IMR-90 (cell line): ENCODE measurements at regions not wholly inside any gene's neighbourhood (a gene's known extent, or its start where the extent isn't known, plus 50 kb on each side); places are given as distances from the start of the nearest gene placed in this dataset.

Experiments
- ATAC-seq: fragments of 200-7000 bp; cut with Tn5 transposase; 2 replicates; pipeline ENCODE4 v1.9.1; 2020; ENCODE audit warnings: low read depth, mild to moderate bottlenecking, moderate library complexity
- BruUV-seq: library from RNA; stranded (reverse); fragments of 400-500 nt; replicated peaks from 2 replicates; lab custom pipeline; 2021; lab: Mats Ljungman, UMichigan
- CTCF ChIA-PET: fragments of 300-600 bp; formaldehyde crosslinking; extraction: SDS; loops from one replicate; lab custom pipeline; 2021; ENCODE audit warnings: antibody characterized with exemption; lab: Yijun Ruan, JAX
- POLR2A ChIA-PET: fragments of 300-600 bp; sonication (Branson Sonifier 250); formaldehyde crosslinking; loops from one replicate; lab custom pipeline; 2022; ENCODE audit warnings: antibody characterized with exemption; ENCODE audit not compliant: unreplicated experiment; lab: Charles Lee
- DNase-seq: peaks from one replicate; pipeline ENCODE4 v3.0.0; 2013
- H2AFZ ChIP-seq: replicated peaks from 2 replicates; pipeline ENCODE3; 2013; ENCODE audit warnings: low read length, mild to moderate bottlenecking; ENCODE audit not compliant: poor library complexity
- H2AK5ac ChIP-seq: 2 replicates; pipeline ENCODE4 v1.6.1; 2013; ENCODE audit warnings: low read depth, low read length, inconsistent platforms
- H2AK9ac ChIP-seq: replicated peaks from 2 replicates; pipeline ENCODE3; 2013; ENCODE audit warnings: mild to moderate bottlenecking, low read depth, low read length, moderate library complexity; ENCODE audit not compliant: poor library complexity
- H2BK120ac ChIP-seq: 2 replicates; pipeline ENCODE4 v1.6.1; 2013; ENCODE audit warnings: low read depth, low read length, inconsistent platforms
- H2BK15ac ChIP-seq: 3 replicates; pipeline ENCODE4 v1.6.1; 2013; ENCODE audit warnings: low read depth, low read length, inconsistent platforms
- H2BK20ac ChIP-seq: 2 replicates; pipeline ENCODE4 v1.6.1; 2013; ENCODE audit warnings: low read depth, mild to moderate bottlenecking, inconsistent platforms, low read length, moderate library complexity
- H2BK5ac ChIP-seq: 2 replicates; pipeline ENCODE4 v1.6.1; 2013; ENCODE audit warnings: mild to moderate bottlenecking, low read depth, low read length, inconsistent platforms; ENCODE audit not compliant: poor library complexity, severe bottlenecking
- H3K14ac ChIP-seq: replicated peaks from 2 replicates; pipeline ENCODE4 v1.6.1; 2013; ENCODE audit warnings: low read depth, low read length, inconsistent platforms
- H3K18ac ChIP-seq: 2 replicates; pipeline ENCODE4 v1.6.1; 2013; ENCODE audit warnings: low read depth, low read length, control low read depth
- H3K23ac ChIP-seq: 2 replicates; pipeline ENCODE4 v1.6.1; 2013; ENCODE audit warnings: low read depth, low read length, inconsistent platforms
- H3K27ac ChIP-seq: 2 replicates; pipeline ENCODE4 v1.5.1; 2013; ENCODE audit warnings: mild to moderate bottlenecking, control low read depth, low read length; ENCODE audit not compliant: insufficient read depth
- H3K27me3 ChIP-seq: 2 replicates; pipeline ENCODE4 v1.6.1; 2013; ENCODE audit warnings: low read length; ENCODE audit not compliant: control insufficient read depth, insufficient read depth
- H3K36me3 ChIP-seq: 2 replicates; pipeline ENCODE4 v1.6.1; 2013; ENCODE audit warnings: low read length, mixed read lengths; ENCODE audit not compliant: control insufficient read depth, insufficient read depth
- H3K4ac ChIP-seq: 2 replicates; pipeline ENCODE4 v1.6.1; 2013; ENCODE audit warnings: low read depth, low read length, inconsistent platforms
- H3K4me1 ChIP-seq: 2 replicates; pipeline ENCODE4 v1.6.1; 2013; ENCODE audit warnings: low read length, mixed read lengths; ENCODE audit not compliant: control insufficient read depth, insufficient read depth
- H3K4me2 ChIP-seq: 2 replicates; pipeline ENCODE4 v1.6.1; 2013; ENCODE audit warnings: low read depth, mild to moderate bottlenecking, control low read depth, low read length, moderate library complexity
- H3K4me3 ChIP-seq: 2 replicates; pipeline ENCODE4 v1.5.1; 2013; ENCODE audit warnings: low read depth, mild to moderate bottlenecking, control low read depth, low read length, moderate library complexity; ENCODE audit not compliant: insufficient read depth
- H3K56ac ChIP-seq: 2 replicates; pipeline ENCODE4 v1.6.1; 2013; ENCODE audit warnings: low read length, inconsistent platforms; ENCODE audit not compliant: insufficient read depth; ENCODE audit errors: extremely low read depth
- H3K79me1 ChIP-seq, 2 experiments: 2 replicates each; pipeline ENCODE4 v1.6.1; 2013; ENCODE audit warnings: low read length in 2 of 2, inconsistent platforms in 1 of 2, low read depth in 1 of 2
- H3K9ac ChIP-seq: 2 replicates; pipeline ENCODE4 v1.6.1; 2013; ENCODE audit warnings: low read depth, low read length, control low read depth
- H3K9me1 ChIP-seq: 2 replicates; pipeline ENCODE4 v1.6.1; 2013; ENCODE audit warnings: low read length, inconsistent platforms; ENCODE audit not compliant: insufficient read depth
- H3K9me3 ChIP-seq: 2 replicates; pipeline ENCODE4 v1.6.1; 2013; ENCODE audit warnings: low read length; ENCODE audit not compliant: control insufficient read depth, insufficient read depth
- H4K20me1 ChIP-seq: 2 replicates; pipeline ENCODE4 v1.6.1; 2013; ENCODE audit warnings: low read length, inconsistent platforms; ENCODE audit not compliant: insufficient read depth
- H4K5ac ChIP-seq: 2 replicates; pipeline ENCODE4 v1.6.1; 2013; ENCODE audit warnings: mild to moderate bottlenecking, low read depth, low read length, control low read depth
- H4K8ac ChIP-seq, 2 experiments: 2 replicates each; pipeline ENCODE4 v1.6.1; 2013; ENCODE audit warnings: low read depth in 2 of 2, low read length in 2 of 2, control low read depth in 1 of 2, inconsistent platforms in 1 of 2
- H4K91ac ChIP-seq: 2 replicates; pipeline ENCODE4 v1.6.1; 2013; ENCODE audit warnings: low read depth, low read length, inconsistent platforms; ENCODE audit not compliant: insufficient read depth
- BHLHE40 ChIP-seq: fragments of 150-350 bp; IDR thresholded peaks from 2 replicates; pipeline ENCODE4 v1.6.1; 2016; ENCODE audit warnings: mild to moderate bottlenecking, low read depth, low read length
- CEBPB ChIP-seq: IDR thresholded peaks from 2 replicates; pipeline ENCODE4 v1.6.1; 2012; ENCODE audit warnings: low read depth, low read length, improper control_type of control experiment
- CHD1 ChIP-seq: IDR thresholded peaks from 2 replicates; pipeline ENCODE4 v1.6.1; 2012; ENCODE audit warnings: low read depth, low read length, improper control_type of control experiment
- FOS ChIP-seq: fragments of 150-350 bp; IDR thresholded peaks from 2 replicates; pipeline ENCODE4 v1.6.1; 2016; ENCODE audit warnings: low read depth, low read length
- MAFK ChIP-seq: IDR thresholded peaks from 2 replicates; pipeline ENCODE4 v1.6.1; 2012; ENCODE audit warnings: low read depth, low read length, improper control_type of control experiment
- MAZ ChIP-seq: IDR thresholded peaks from 2 replicates; pipeline ENCODE4 v1.6.1; 2012; ENCODE audit warnings: low read depth, mild to moderate bottlenecking, low read length, improper control_type of control experiment, moderate library complexity, borderline replicate concordance
- MXI1 ChIP-seq: IDR thresholded peaks from 2 replicates; pipeline ENCODE4 v1.6.1; 2012; ENCODE audit warnings: low read depth, mild to moderate bottlenecking, low read length, moderate library complexity, borderline replicate concordance
- NFE2L2 ChIP-seq: fragments of 150-350 bp; IDR thresholded peaks from 2 replicates; pipeline ENCODE4 v1.6.1; 2016; ENCODE audit warnings: low read depth, mild to moderate bottlenecking, low read length
- POLR2A ChIP-seq: IDR thresholded peaks from 2 replicates; pipeline ENCODE4 v1.6.1; 2012; ENCODE audit warnings: mild to moderate bottlenecking, low read depth, low read length
- RAD21 ChIP-seq: IDR thresholded peaks from 2 replicates; pipeline ENCODE4 v1.6.1; 2012; ENCODE audit warnings: low read length, improper control_type of control experiment
- RCOR1 ChIP-seq: IDR thresholded peaks from 2 replicates; pipeline ENCODE4 v1.6.1; 2012; ENCODE audit warnings: mild to moderate bottlenecking, low read length, improper control_type of control experiment; ENCODE audit not compliant: insufficient replicate concordance
- RFX5 ChIP-seq: IDR thresholded peaks from 2 replicates; pipeline ENCODE4 v1.8.0; 2012; ENCODE audit warnings: low read depth, mild to moderate bottlenecking, low read length, moderate library complexity
- SMC3 ChIP-seq: fragments of 150-350 bp; IDR thresholded peaks from 2 replicates; pipeline ENCODE4 v1.6.1; 2016; ENCODE audit warnings: low read depth, mild to moderate bottlenecking, antibody characterized with exemption, low read length, moderate library complexity
- WGBS, 2 experiments: methylation state at CpG; one replicate each; pipeline versions ENCODE4 v1.1.5 to v1.1.7; 2013; ENCODE audit warnings: missing lambda C conversion rate in 2 of 2; ENCODE audit not compliant: insufficient read length in 1 of 2; ENCODE audit errors: extremely low coverage in 2 of 2; 5-methylcytosine and 5-hydroxymethylcytosine counted together
- dilution Hi-C: fragments of 300-500 bp; cut with HindIII; formaldehyde crosslinking; loops from one replicate; pipeline ENCODE4 v1.14.3; 2018; ENCODE audit warnings: low sequenced_read_pairs; ENCODE audit not compliant: unreplicated experiment
- in situ Hi-C: fragments of 300-500 bp; cut with MboI; formaldehyde crosslinking; loops from 3 replicates; pipeline ENCODE4 v1.14.3; 2019; ENCODE audit warnings: low sequenced_read_pairs, inconsistent platforms, mixed read lengths
- intact Hi-C: fragments of 100-400 bp; cut with micrococcal nuclease; formaldehyde crosslinking; loops from 2 replicates; pipeline ENCODE4 v1.10.0; 2022
- TF ChIP-seq, protein P1 (sequence below): conservative IDR thresholded peaks from 2 replicates; pipeline ENCODE4 v1.5.1; 2012; ENCODE audit warnings: mild to moderate bottlenecking, low read depth, low read length, improper control_type of control experiment
- TF ChIP-seq, protein P2 (sequence below): fragments of 150-350 bp; IDR thresholded peaks from 2 replicates; pipeline ENCODE4 v1.6.1; 2016; ENCODE audit warnings: low read depth, mild to moderate bottlenecking, low read length, moderate library complexity, borderline replicate concordance
- TF ChIP-seq, protein P3 (sequence below): fragments of 150-350 bp; IDR thresholded peaks from 2 replicates; pipeline ENCODE4 v1.6.1; 2017; ENCODE audit warnings: mild to moderate bottlenecking, antibody characterized with exemption, low read length, low read depth

DNA sequence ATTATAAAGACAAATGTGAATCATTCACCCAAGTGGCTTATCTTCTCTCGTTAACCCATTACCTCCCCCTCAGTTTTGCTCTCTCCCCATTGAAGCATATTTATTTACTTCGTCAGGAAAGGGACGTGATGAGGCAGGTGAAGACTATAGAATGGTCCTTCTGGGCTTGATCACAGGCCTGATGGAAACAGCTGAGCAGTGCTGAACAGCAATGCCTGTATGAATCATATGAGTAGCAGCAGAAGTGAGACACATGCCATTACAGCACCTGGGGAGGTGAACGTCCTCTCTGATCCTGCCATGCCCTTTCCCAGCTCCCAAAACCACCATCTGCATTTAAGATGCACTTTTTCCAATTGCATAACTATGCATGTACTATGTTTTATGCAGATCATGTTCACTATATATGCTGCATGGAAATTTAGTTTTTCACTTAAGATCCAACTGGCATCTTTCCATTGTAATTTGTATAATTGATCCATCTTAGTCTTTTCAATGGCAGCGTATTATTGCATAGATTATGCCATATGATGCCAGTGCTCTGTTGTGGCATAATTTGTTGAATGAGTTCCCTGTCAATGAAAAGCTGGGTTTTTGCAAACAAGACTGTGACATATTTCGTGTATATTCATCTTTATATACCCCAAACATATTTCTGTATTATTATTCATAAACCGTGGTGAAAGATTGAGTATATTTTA is 105.3 kb downstream of the CXCL12 start:
- BruUV-seq = no TSS peak
- H3K4me2 ChIP-seq = no peak overlapping the region
- POLR2A ChIA-PET = no interaction called here

More for the DNA sequence above, 105.3 kb downstream of the CXCL12 start:
- Histone ChIP-seq H3K23ac (no peak overlapping the region), H3K56ac (no peak overlapping the region), H2BK20ac (no peak overlapping the region), H3K36me3 (no peaks in the 10 kb centered on the region), H4K5ac (no peak overlapping the region), H2BK15ac (no peak overlapping the region), H2BK120ac (no peak overlapping the region), H3K14ac (no peak overlapping the region), H2AFZ (no peak overlapping the region), H3K4ac (no peak overlapping the region), H3K27ac (no peak overlapping the region), H3K9me1 (no peaks in the 10 kb centered on the region), H3K79me1 (no peaks in the 10 kb centered on the region), H2AK9ac (no peak overlapping the region), H3K27me3 (peaks cover 7% of the 10 kb centered on the region; the same call in 1 of the 2 replicates), H4K91ac (no peak overlapping the region), H4K20me1 (no peaks in the 10 kb centered on the region), H2AK5ac (no peak overlapping the region), H4K8ac (no peak overlapping the region), H3K9me3 (no peaks in the 10 kb centered on the region), H3K9ac (no peak overlapping the region), H3K4me3 (no peak overlapping the region), H3K18ac (no peak overlapping the region), H2BK5ac (no peak overlapping the region), H3K4me1 (peaks cover 2% of the 10 kb centered on the region; the same call in 1 of the 2 replicates)
- DNase-seq = no peak
- in situ Hi-C loops (no loop called here), dilution Hi-C loops (no loop called here), intact Hi-C loops (no loop called here)
- no peak for ATAC-seq
- CTCF ChIA-PET = interaction anchor here (0.7 kb wide), 1 partner anchor 82 kb away, joined by 3 read pairs; no protein-coding TSS in a partner anchor
- no CpG with 5 or more reads among the region's 7 CpGs for WGBS, 2 experiments
- TF ChIP-seq, protein P1, sequence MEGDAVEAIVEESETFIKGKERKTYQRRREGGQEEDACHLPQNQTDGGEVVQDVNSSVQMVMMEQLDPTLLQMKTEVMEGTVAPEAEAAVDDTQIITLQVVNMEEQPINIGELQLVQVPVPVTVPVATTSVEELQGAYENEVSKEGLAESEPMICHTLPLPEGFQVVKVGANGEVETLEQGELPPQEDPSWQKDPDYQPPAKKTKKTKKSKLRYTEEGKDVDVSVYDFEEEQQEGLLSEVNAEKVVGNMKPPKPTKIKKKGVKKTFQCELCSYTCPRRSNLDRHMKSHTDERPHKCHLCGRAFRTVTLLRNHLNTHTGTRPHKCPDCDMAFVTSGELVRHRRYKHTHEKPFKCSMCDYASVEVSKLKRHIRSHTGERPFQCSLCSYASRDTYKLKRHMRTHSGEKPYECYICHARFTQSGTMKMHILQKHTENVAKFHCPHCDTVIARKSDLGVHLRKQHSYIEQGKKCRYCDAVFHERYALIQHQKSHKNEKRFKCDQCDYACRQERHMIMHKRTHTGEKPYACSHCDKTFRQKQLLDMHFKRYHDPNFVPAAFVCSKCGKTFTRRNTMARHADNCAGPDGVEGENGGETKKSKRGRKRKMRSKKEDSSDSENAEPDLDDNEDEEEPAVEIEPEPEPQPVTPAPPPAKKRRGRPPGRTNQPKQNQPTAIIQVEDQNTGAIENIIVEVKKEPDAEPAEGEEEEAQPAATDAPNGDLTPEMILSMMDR = no peak
- TF ChIP-seq RFX5 = no peak
- no peak for TF ChIP-seq CEBPB
- TF ChIP-seq MAZ = no peak
- no peak for TF ChIP-seq RAD21
- TF ChIP-seq SMC3 = no peak
- TF ChIP-seq, protein P2, sequence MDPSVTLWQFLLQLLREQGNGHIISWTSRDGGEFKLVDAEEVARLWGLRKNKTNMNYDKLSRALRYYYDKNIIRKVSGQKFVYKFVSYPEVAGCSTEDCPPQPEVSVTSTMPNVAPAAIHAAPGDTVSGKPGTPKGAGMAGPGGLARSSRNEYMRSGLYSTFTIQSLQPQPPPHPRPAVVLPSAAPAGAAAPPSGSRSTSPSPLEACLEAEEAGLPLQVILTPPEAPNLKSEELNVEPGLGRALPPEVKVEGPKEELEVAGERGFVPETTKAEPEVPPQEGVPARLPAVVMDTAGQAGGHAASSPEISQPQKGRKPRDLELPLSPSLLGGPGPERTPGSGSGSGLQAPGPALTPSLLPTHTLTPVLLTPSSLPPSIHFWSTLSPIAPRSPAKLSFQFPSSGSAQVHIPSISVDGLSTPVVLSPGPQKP = no peak
- no peak for TF ChIP-seq RCOR1
- no peak for TF ChIP-seq MAFK
- TF ChIP-seq NFE2L2 = no peak
- TF ChIP-seq CHD1 = no peak
- TF ChIP-seq MXI1 = no peak
- TF ChIP-seq, protein P3, sequence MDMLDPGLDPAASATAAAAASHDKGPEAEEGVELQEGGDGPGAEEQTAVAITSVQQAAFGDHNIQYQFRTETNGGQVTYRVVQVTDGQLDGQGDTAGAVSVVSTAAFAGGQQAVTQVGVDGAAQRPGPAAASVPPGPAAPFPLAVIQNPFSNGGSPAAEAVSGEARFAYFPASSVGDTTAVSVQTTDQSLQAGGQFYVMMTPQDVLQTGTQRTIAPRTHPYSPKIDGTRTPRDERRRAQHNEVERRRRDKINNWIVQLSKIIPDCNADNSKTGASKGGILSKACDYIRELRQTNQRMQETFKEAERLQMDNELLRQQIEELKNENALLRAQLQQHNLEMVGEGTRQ = no peak
- TF ChIP-seq POLR2A = no peak
- no peak for TF ChIP-seq FOS
- no peak for TF ChIP-seq BHLHE40
